Embryonic facial prominence (tissue), 1 donor: ENCODE measurements at regions not wholly inside any gene's neighbourhood (a gene's known extent, or its start where the extent isn't known, plus 50 kb on each side); places are given as distances from the start of the nearest gene placed in this dataset.

Source experiments
- DNase-seq: peaks from one replicate; pipeline ENCODE4 v3.0.0-alpha.2; 2016; ENCODE audit errors: extremely low spot score

DNA sequence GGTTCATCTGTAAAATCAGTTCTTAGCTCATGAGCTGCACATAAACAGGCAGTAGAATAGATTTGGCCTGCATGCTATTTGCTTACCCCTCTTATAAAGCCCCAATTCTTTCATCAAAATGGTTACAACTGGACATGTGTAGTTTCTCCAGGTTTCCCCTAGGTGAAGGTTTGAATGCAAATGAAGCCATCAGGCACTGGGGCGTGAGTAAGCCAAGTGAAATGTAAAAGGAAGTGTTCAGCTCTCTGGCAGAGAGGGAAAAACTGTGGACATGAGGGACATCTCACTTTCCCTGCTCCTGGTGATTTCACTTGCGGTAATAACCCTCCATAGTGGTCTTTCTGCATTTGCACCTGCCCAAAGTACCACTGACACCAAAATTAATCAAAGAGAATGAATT is 1402.3 kb upstream of the LRRTM1 start:
- DNase-seq: no peak

DNA sequence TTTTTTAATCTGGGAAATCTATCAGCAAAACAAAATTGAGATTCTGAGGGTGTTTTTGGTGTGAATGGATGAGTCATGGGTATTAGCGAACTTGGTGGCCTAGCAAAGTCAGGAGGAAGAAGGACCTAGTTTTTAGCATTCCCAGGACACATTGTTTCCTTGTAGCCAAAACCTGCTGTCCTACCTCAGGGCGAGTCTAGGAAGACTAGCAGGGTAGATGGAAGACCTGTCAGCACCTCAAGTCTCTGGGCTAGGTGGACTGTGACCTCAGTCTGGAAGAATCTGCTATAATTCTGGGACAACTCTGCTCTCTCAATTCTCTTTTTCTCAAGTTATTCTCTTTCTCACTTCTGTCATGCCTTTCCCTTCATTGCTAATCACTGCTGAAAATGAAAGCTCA is 1399.3 kb upstream of the LRRTM1 start:
- DNase-seq: no peak

DNA sequence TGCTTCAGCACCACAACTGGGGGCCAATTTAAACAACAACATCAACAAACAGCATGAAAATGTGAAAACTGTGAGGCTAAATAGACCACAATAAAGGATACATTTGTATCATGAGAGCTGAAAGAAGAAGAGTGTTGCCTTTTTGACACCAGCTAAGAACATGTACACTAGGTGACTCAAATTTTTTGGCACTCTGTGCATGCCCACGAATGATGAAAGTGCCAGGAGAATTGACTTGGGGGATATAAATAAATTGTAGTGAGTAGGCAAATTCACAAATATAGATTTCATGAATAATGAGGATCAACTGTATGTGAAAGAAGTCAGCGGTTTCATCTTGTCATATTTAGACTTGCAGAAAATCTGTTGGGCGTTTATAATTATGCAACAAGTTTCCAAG is 1388.0 kb upstream of the LRRTM1 start:
- no peak for DNase-seq

GRCh38 chr2:81675641-81676040 is 1371.1 kb upstream of the LRRTM1 start:
- no peak for DNase-seq

DNA sequence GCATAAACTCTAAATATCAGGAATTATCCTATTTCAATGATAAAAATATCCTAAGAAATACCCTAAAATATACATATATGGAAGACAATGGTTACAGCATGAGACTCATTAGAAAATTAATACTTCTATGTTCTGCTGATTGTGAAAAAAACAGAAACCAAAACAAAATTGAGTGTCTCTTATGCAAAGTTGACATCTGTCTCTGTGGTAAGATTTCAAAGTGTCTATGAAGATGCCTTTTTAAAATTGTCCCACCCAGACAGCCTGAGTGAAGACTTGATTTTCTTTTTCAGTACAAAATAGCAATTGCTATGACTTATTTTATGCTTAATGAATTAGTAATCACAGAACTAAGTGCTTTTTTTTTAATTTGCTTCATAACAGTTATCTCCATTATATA is 1368.4 kb upstream of the LRRTM1 start:
- DNase-seq: no peak

GRCh38 chr2:81672516-81672915 is 1368.0 kb upstream of the LRRTM1 start:
- no peak for DNase-seq

- no peak for DNase-seq
Observed at GRCh38 chr2:81670885-81671284, 1366.3 kb upstream of the LRRTM1 start.

GRCh38 chr2:81661081-81661480 is 1356.5 kb upstream of the LRRTM1 start:
- DNase-seq: no peak

GRCh38 chr2:81658227-81658626 is 1353.7 kb upstream of the LRRTM1 start:
- DNase-seq: no peak

- DNase-seq: no peak
Observed at GRCh38 chr2:81650048-81650971, 1345.8 kb upstream of the LRRTM1 start.

DNA sequence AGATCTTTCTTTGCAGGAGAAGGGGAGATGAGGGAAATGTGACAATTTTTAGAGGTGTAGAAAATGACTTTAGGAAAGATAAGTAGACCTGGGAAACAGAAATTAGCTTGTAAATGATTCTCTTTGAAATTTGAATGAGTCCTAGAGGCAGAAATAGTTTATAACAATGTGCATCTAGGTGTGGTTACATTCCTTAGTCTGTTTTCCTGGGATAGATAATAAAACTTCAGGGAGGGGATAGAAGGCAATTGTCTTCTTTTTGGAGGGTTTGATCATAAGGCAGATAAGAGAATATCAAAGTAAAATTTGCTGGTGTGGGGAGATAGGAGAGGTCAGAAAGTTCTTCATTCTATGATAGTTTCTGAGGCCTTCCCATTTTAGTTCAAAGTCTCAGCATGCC is 1344.3 kb upstream of the LRRTM1 start:
- DNase-seq: no peak

GRCh38 chr2:81648370-81648769 is 1343.8 kb upstream of the LRRTM1 start:
- DNase-seq: no peak

GRCh38 chr2:81647715-81648230 is 1343.2 kb upstream of the LRRTM1 start:
- no peak for DNase-seq

- DNase-seq: no peak
Observed at GRCh38 chr2:81645745-81646301, 1341.3 kb upstream of the LRRTM1 start.

GRCh38 chr2:81644189-81644588 is 1339.6 kb upstream of the LRRTM1 start:
- DNase-seq: no peak

- DNase-seq: no peak
Observed at GRCh38 chr2:81624825-81625224, 1320.3 kb upstream of the LRRTM1 start.

- DNase-seq: no peak
Observed at GRCh38 chr2:81600088-81600487, 1295.5 kb upstream of the LRRTM1 start.

GRCh38 chr2:81598453-81598852 is 1293.9 kb upstream of the LRRTM1 start:
- DNase-seq: no peak

DNA sequence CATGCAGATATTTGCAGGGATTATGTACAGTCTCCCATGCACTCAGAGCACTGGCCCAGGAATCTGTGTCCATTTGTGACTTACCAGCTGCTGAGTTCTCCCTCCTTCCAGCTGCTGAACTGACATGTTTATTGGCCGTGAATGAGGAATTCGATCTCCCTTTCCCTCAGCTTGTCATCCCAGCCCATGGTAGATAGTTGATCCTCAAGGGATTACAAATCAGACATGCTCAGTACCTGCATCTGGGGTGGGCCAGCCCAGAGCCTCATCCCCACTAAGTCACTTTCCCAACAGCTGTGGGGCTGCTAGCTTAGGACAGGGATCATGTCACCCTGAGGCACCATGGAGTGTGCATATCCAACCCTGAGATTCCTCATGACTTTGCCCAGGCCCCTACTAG is 1284.9 kb upstream of the LRRTM1 start:
- no peak for DNase-seq

- DNase-seq: no peak
Observed at GRCh38 chr2:81583311-81584108, 1279.0 kb upstream of the LRRTM1 start.

- DNase-seq: no peak
Observed at GRCh38 chr2:81576713-81577112, 1272.2 kb upstream of the LRRTM1 start.

- DNase-seq: no peak
Observed at GRCh38 chr2:81551040-81551634, 1246.6 kb upstream of the LRRTM1 start.
